IMR-90 (cell line): ENCODE measurements at regions not wholly inside any gene's neighbourhood (a gene's known extent, or its start where the extent isn't known, plus 50 kb on each side); places are given as distances from the start of the nearest gene placed in this dataset.

Experiments used
- ATAC-seq: fragments of 200-7000 bp; cut with Tn5 transposase; 2 replicates; pipeline ENCODE4 v1.9.1; 2020; ENCODE audit warnings: low read depth, mild to moderate bottlenecking, moderate library complexity
- BruUV-seq: library from RNA; stranded (reverse); fragments of 400-500 nt; replicated peaks from 2 replicates; lab custom pipeline; 2021; lab: Mats Ljungman, UMichigan
- CTCF ChIA-PET: fragments of 300-600 bp; formaldehyde crosslinking; extraction: SDS; loops from one replicate; lab custom pipeline; 2021; ENCODE audit warnings: antibody characterized with exemption; lab: Yijun Ruan, JAX
- POLR2A ChIA-PET: fragments of 300-600 bp; sonication (Branson Sonifier 250); formaldehyde crosslinking; loops from one replicate; lab custom pipeline; 2022; ENCODE audit warnings: antibody characterized with exemption; ENCODE audit not compliant: unreplicated experiment; lab: Charles Lee
- DNase-seq: peaks from one replicate; pipeline ENCODE4 v3.0.0; 2013
- H2AFZ ChIP-seq: replicated peaks from 2 replicates; pipeline ENCODE3; 2013; ENCODE audit warnings: low read length, mild to moderate bottlenecking; ENCODE audit not compliant: poor library complexity
- H2AK5ac ChIP-seq: 2 replicates; pipeline ENCODE4 v1.6.1; 2013; ENCODE audit warnings: low read depth, low read length, inconsistent platforms
- H2AK9ac ChIP-seq: replicated peaks from 2 replicates; pipeline ENCODE3; 2013; ENCODE audit warnings: mild to moderate bottlenecking, low read depth, low read length, moderate library complexity; ENCODE audit not compliant: poor library complexity
- H2BK120ac ChIP-seq: 2 replicates; pipeline ENCODE4 v1.6.1; 2013; ENCODE audit warnings: low read depth, low read length, inconsistent platforms
- H2BK15ac ChIP-seq: 3 replicates; pipeline ENCODE4 v1.6.1; 2013; ENCODE audit warnings: low read depth, low read length, inconsistent platforms
- H2BK20ac ChIP-seq: 2 replicates; pipeline ENCODE4 v1.6.1; 2013; ENCODE audit warnings: low read depth, mild to moderate bottlenecking, inconsistent platforms, low read length, moderate library complexity
- H2BK5ac ChIP-seq: 2 replicates; pipeline ENCODE4 v1.6.1; 2013; ENCODE audit warnings: mild to moderate bottlenecking, low read depth, low read length, inconsistent platforms; ENCODE audit not compliant: poor library complexity, severe bottlenecking
- H3K14ac ChIP-seq: replicated peaks from 2 replicates; pipeline ENCODE4 v1.6.1; 2013; ENCODE audit warnings: low read depth, low read length, inconsistent platforms
- H3K18ac ChIP-seq: 2 replicates; pipeline ENCODE4 v1.6.1; 2013; ENCODE audit warnings: low read depth, low read length, control low read depth
- H3K23ac ChIP-seq: 2 replicates; pipeline ENCODE4 v1.6.1; 2013; ENCODE audit warnings: low read depth, low read length, inconsistent platforms
- H3K27ac ChIP-seq: 2 replicates; pipeline ENCODE4 v1.5.1; 2013; ENCODE audit warnings: mild to moderate bottlenecking, control low read depth, low read length; ENCODE audit not compliant: insufficient read depth
- H3K27me3 ChIP-seq: 2 replicates; pipeline ENCODE4 v1.6.1; 2013; ENCODE audit warnings: low read length; ENCODE audit not compliant: control insufficient read depth, insufficient read depth
- H3K36me3 ChIP-seq: 2 replicates; pipeline ENCODE4 v1.6.1; 2013; ENCODE audit warnings: low read length, mixed read lengths; ENCODE audit not compliant: control insufficient read depth, insufficient read depth
- H3K4ac ChIP-seq: 2 replicates; pipeline ENCODE4 v1.6.1; 2013; ENCODE audit warnings: low read depth, low read length, inconsistent platforms
- H3K4me1 ChIP-seq: 2 replicates; pipeline ENCODE4 v1.6.1; 2013; ENCODE audit warnings: low read length, mixed read lengths; ENCODE audit not compliant: control insufficient read depth, insufficient read depth
- H3K4me2 ChIP-seq: 2 replicates; pipeline ENCODE4 v1.6.1; 2013; ENCODE audit warnings: low read depth, mild to moderate bottlenecking, control low read depth, low read length, moderate library complexity
- H3K4me3 ChIP-seq: 2 replicates; pipeline ENCODE4 v1.5.1; 2013; ENCODE audit warnings: low read depth, mild to moderate bottlenecking, control low read depth, low read length, moderate library complexity; ENCODE audit not compliant: insufficient read depth
- H3K56ac ChIP-seq: 2 replicates; pipeline ENCODE4 v1.6.1; 2013; ENCODE audit warnings: low read length, inconsistent platforms; ENCODE audit not compliant: insufficient read depth; ENCODE audit errors: extremely low read depth
- H3K79me1 ChIP-seq, 2 experiments: 2 replicates each; pipeline ENCODE4 v1.6.1; 2013; ENCODE audit warnings: low read length in 2 of 2, inconsistent platforms in 1 of 2, low read depth in 1 of 2
- H3K9ac ChIP-seq: 2 replicates; pipeline ENCODE4 v1.6.1; 2013; ENCODE audit warnings: low read depth, low read length, control low read depth
- H3K9me1 ChIP-seq: 2 replicates; pipeline ENCODE4 v1.6.1; 2013; ENCODE audit warnings: low read length, inconsistent platforms; ENCODE audit not compliant: insufficient read depth
- H3K9me3 ChIP-seq: 2 replicates; pipeline ENCODE4 v1.6.1; 2013; ENCODE audit warnings: low read length; ENCODE audit not compliant: control insufficient read depth, insufficient read depth
- H4K20me1 ChIP-seq: 2 replicates; pipeline ENCODE4 v1.6.1; 2013; ENCODE audit warnings: low read length, inconsistent platforms; ENCODE audit not compliant: insufficient read depth
- H4K5ac ChIP-seq: 2 replicates; pipeline ENCODE4 v1.6.1; 2013; ENCODE audit warnings: mild to moderate bottlenecking, low read depth, low read length, control low read depth
- H4K8ac ChIP-seq, 2 experiments: 2 replicates each; pipeline ENCODE4 v1.6.1; 2013; ENCODE audit warnings: low read depth in 2 of 2, low read length in 2 of 2, control low read depth in 1 of 2, inconsistent platforms in 1 of 2
- H4K91ac ChIP-seq: 2 replicates; pipeline ENCODE4 v1.6.1; 2013; ENCODE audit warnings: low read depth, low read length, inconsistent platforms; ENCODE audit not compliant: insufficient read depth
- BHLHE40 ChIP-seq: fragments of 150-350 bp; IDR thresholded peaks from 2 replicates; pipeline ENCODE4 v1.6.1; 2016; ENCODE audit warnings: mild to moderate bottlenecking, low read depth, low read length
- CEBPB ChIP-seq: IDR thresholded peaks from 2 replicates; pipeline ENCODE4 v1.6.1; 2012; ENCODE audit warnings: low read depth, low read length, improper control_type of control experiment
- CHD1 ChIP-seq: IDR thresholded peaks from 2 replicates; pipeline ENCODE4 v1.6.1; 2012; ENCODE audit warnings: low read depth, low read length, improper control_type of control experiment
- FOS ChIP-seq: fragments of 150-350 bp; IDR thresholded peaks from 2 replicates; pipeline ENCODE4 v1.6.1; 2016; ENCODE audit warnings: low read depth, low read length
- MAFK ChIP-seq: IDR thresholded peaks from 2 replicates; pipeline ENCODE4 v1.6.1; 2012; ENCODE audit warnings: low read depth, low read length, improper control_type of control experiment
- MAZ ChIP-seq: IDR thresholded peaks from 2 replicates; pipeline ENCODE4 v1.6.1; 2012; ENCODE audit warnings: low read depth, mild to moderate bottlenecking, low read length, improper control_type of control experiment, moderate library complexity, borderline replicate concordance
- MXI1 ChIP-seq: IDR thresholded peaks from 2 replicates; pipeline ENCODE4 v1.6.1; 2012; ENCODE audit warnings: low read depth, mild to moderate bottlenecking, low read length, moderate library complexity, borderline replicate concordance
- NFE2L2 ChIP-seq: fragments of 150-350 bp; IDR thresholded peaks from 2 replicates; pipeline ENCODE4 v1.6.1; 2016; ENCODE audit warnings: low read depth, mild to moderate bottlenecking, low read length
- POLR2A ChIP-seq: IDR thresholded peaks from 2 replicates; pipeline ENCODE4 v1.6.1; 2012; ENCODE audit warnings: mild to moderate bottlenecking, low read depth, low read length
- RAD21 ChIP-seq: IDR thresholded peaks from 2 replicates; pipeline ENCODE4 v1.6.1; 2012; ENCODE audit warnings: low read length, improper control_type of control experiment
- RCOR1 ChIP-seq: IDR thresholded peaks from 2 replicates; pipeline ENCODE4 v1.6.1; 2012; ENCODE audit warnings: mild to moderate bottlenecking, low read length, improper control_type of control experiment; ENCODE audit not compliant: insufficient replicate concordance
- RFX5 ChIP-seq: IDR thresholded peaks from 2 replicates; pipeline ENCODE4 v1.8.0; 2012; ENCODE audit warnings: low read depth, mild to moderate bottlenecking, low read length, moderate library complexity
- SMC3 ChIP-seq: fragments of 150-350 bp; IDR thresholded peaks from 2 replicates; pipeline ENCODE4 v1.6.1; 2016; ENCODE audit warnings: low read depth, mild to moderate bottlenecking, antibody characterized with exemption, low read length, moderate library complexity
- dilution Hi-C: fragments of 300-500 bp; cut with HindIII; formaldehyde crosslinking; loops from one replicate; pipeline ENCODE4 v1.14.3; 2018; ENCODE audit warnings: low sequenced_read_pairs; ENCODE audit not compliant: unreplicated experiment
- in situ Hi-C: fragments of 300-500 bp; cut with MboI; formaldehyde crosslinking; loops from 3 replicates; pipeline ENCODE4 v1.14.3; 2019; ENCODE audit warnings: low sequenced_read_pairs, inconsistent platforms, mixed read lengths
- intact Hi-C: fragments of 100-400 bp; cut with micrococcal nuclease; formaldehyde crosslinking; loops from 2 replicates; pipeline ENCODE4 v1.10.0; 2022
- TF ChIP-seq, protein P1 (sequence below): conservative IDR thresholded peaks from 2 replicates; pipeline ENCODE4 v1.5.1; 2012; ENCODE audit warnings: mild to moderate bottlenecking, low read depth, low read length, improper control_type of control experiment
- TF ChIP-seq, protein P2 (sequence below): fragments of 150-350 bp; IDR thresholded peaks from 2 replicates; pipeline ENCODE4 v1.6.1; 2017; ENCODE audit warnings: mild to moderate bottlenecking, antibody characterized with exemption, low read length, low read depth
- TF ChIP-seq, protein P3 (sequence below): fragments of 150-350 bp; IDR thresholded peaks from 2 replicates; pipeline ENCODE4 v1.6.1; 2016; ENCODE audit warnings: low read depth, mild to moderate bottlenecking, low read length, moderate library complexity, borderline replicate concordance

DNA sequence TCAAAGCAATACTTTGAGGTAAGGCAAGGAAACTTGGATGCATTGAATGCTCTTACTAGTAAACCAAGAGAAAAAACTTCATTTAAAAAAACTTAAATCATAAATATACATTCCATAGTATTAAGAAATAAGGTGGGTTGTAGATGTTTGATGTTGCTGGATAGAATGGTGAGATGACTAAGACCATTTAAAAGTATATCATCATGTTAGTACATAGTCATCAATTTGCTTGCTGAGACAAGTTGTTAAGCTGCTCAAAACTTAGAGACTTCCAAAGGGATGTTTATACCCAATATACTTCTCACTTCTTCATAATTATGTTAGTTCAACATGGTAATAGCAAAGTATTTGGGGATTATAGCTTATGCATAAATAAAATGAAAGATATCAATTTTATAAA is 675.5 kb upstream of the MGAT4C start:
- H3K4ac ChIP-seq, result no peak overlapping the region
- no peak for ATAC-seq
- H3K56ac ChIP-seq, result no peak overlapping the region
- H3K79me1 ChIP-seq, result no peaks in the 10 kb centered on the region
- no peak for DNase-seq
- no peak overlapping the region for H3K9ac ChIP-seq
- no peaks in the 10 kb centered on the region for H3K4me1 ChIP-seq
- H4K20me1 ChIP-seq, result no peaks in the 10 kb centered on the region
- H3K27me3 ChIP-seq, result no peaks in the 10 kb centered on the region
- H2BK20ac ChIP-seq, result no peak overlapping the region
- no TSS peak for BruUV-seq
- no peak overlapping the region for H2BK15ac ChIP-seq
- intact Hi-C loops (no loop called here), in situ Hi-C loops (no loop called here), dilution Hi-C loops (no loop called here)
- H2AK9ac ChIP-seq, result no peak overlapping the region
- H2BK120ac ChIP-seq, result no peak overlapping the region
- no peak overlapping the region for H4K8ac ChIP-seq
- H3K27ac ChIP-seq, result no peak overlapping the region
- no peak overlapping the region for H2AFZ ChIP-seq
- POLR2A ChIA-PET, result no interaction called here
- TF ChIP-seq FOS, result no peak
- TF ChIP-seq, protein P1, sequence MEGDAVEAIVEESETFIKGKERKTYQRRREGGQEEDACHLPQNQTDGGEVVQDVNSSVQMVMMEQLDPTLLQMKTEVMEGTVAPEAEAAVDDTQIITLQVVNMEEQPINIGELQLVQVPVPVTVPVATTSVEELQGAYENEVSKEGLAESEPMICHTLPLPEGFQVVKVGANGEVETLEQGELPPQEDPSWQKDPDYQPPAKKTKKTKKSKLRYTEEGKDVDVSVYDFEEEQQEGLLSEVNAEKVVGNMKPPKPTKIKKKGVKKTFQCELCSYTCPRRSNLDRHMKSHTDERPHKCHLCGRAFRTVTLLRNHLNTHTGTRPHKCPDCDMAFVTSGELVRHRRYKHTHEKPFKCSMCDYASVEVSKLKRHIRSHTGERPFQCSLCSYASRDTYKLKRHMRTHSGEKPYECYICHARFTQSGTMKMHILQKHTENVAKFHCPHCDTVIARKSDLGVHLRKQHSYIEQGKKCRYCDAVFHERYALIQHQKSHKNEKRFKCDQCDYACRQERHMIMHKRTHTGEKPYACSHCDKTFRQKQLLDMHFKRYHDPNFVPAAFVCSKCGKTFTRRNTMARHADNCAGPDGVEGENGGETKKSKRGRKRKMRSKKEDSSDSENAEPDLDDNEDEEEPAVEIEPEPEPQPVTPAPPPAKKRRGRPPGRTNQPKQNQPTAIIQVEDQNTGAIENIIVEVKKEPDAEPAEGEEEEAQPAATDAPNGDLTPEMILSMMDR, result no peak
- no peak for TF ChIP-seq MAZ
- TF ChIP-seq, protein P2, sequence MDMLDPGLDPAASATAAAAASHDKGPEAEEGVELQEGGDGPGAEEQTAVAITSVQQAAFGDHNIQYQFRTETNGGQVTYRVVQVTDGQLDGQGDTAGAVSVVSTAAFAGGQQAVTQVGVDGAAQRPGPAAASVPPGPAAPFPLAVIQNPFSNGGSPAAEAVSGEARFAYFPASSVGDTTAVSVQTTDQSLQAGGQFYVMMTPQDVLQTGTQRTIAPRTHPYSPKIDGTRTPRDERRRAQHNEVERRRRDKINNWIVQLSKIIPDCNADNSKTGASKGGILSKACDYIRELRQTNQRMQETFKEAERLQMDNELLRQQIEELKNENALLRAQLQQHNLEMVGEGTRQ, result no peak
- no peak for TF ChIP-seq NFE2L2
- no peak for TF ChIP-seq MXI1
- TF ChIP-seq SMC3, result no peak
- no peak for TF ChIP-seq CEBPB
- TF ChIP-seq RFX5, result no peak
- TF ChIP-seq, protein P3, sequence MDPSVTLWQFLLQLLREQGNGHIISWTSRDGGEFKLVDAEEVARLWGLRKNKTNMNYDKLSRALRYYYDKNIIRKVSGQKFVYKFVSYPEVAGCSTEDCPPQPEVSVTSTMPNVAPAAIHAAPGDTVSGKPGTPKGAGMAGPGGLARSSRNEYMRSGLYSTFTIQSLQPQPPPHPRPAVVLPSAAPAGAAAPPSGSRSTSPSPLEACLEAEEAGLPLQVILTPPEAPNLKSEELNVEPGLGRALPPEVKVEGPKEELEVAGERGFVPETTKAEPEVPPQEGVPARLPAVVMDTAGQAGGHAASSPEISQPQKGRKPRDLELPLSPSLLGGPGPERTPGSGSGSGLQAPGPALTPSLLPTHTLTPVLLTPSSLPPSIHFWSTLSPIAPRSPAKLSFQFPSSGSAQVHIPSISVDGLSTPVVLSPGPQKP, result no peak
- TF ChIP-seq CHD1, result no peak
- TF ChIP-seq BHLHE40, result no peak
- TF ChIP-seq POLR2A, result no peak
- TF ChIP-seq MAFK, result no peak
- no peak for TF ChIP-seq RCOR1
- TF ChIP-seq RAD21, result no peak
- no peak overlapping the region for H2AK5ac ChIP-seq
- no peak overlapping the region for H3K14ac ChIP-seq
- H3K9me1 ChIP-seq, result no peaks in the 10 kb centered on the region
- no peak overlapping the region for H3K4me2 ChIP-seq
- CTCF ChIA-PET, result interaction anchor here (0.6 to 1.3 kb wide), 3 partner anchors 17 to 757 kb away, joined by 3 to 4 read pairs (median 4); no protein-coding TSS in a partner anchor
- H2BK5ac ChIP-seq, result no peak overlapping the region
- H4K91ac ChIP-seq, result no peak overlapping the region
- H3K36me3 ChIP-seq, result no peaks in the 10 kb centered on the region
- H3K18ac ChIP-seq, result no peak overlapping the region
- no peak overlapping the region for H3K23ac ChIP-seq
- no peak overlapping the region for H4K5ac ChIP-seq
- H3K9me3 ChIP-seq, result no peaks in the 10 kb centered on the region
- H3K4me3 ChIP-seq, result no peak overlapping the region
